CD4-positive, alpha-beta T cell treated with Interleukin-1 beta for 1 hour (primary cell): ENCODE measurements at regions not wholly inside any gene's neighbourhood (a gene's known extent, or its start where the extent isn't known, plus 50 kb on each side); places are given as distances from the start of the nearest gene placed in this dataset.
"Not testable (repeated sequence)": the region's sequence is repeated elsewhere in the genome, so short reads cannot be mapped to it uniquely, and the experiment has no call there.

Experiments used
- DNase-seq, 2 donors: peaks; one replicate each; pipeline ENCODE4 v3.0.0-alpha.2; 2020 to 2022

- no peak for DNase-seq
Observed at GRCh38 chr13:83086088-83086487, 796.2 kb downstream of the SLITRK1 start.

GRCh38 chr13:83085186-83085900 is 796.9 kb downstream of the SLITRK1 start:
- no peak for DNase-seq

GRCh38 chr13:83077499-83077898 is 804.8 kb downstream of the SLITRK1 start:
- no peak for DNase-seq

GRCh38 chr13:83073930-83074329 is 808.3 kb downstream of the SLITRK1 start:
- DNase-seq = not testable (repeated sequence)

- no peak for DNase-seq
Observed at GRCh38 chr13:83065108-83065507, 817.2 kb downstream of the SLITRK1 start.

GRCh38 chr13:83057119-83057518 is 825.2 kb downstream of the SLITRK1 start:
- DNase-seq = no peak

- DNase-seq = no peak
Observed at GRCh38 chr13:83056269-83056668, 826.0 kb downstream of the SLITRK1 start.

- no peak for DNase-seq
Observed at GRCh38 chr13:83048419-83048818, 833.9 kb downstream of the SLITRK1 start.

GRCh38 chr13:83024955-83025594 is 857.2 kb downstream of the SLITRK1 start:
- no peak for DNase-seq

- no peak for DNase-seq
Observed at GRCh38 chr13:83024232-83024631, 858.0 kb downstream of the SLITRK1 start.

- no peak for DNase-seq
Observed at GRCh38 chr13:83019986-83020385, 862.3 kb downstream of the SLITRK1 start.

GRCh38 chr13:83009987-83010386 is 872.3 kb downstream of the SLITRK1 start:
- no peak for DNase-seq

- no peak for DNase-seq
Observed at GRCh38 chr13:83008212-83008929, 873.9 kb downstream of the SLITRK1 start.

- no peak for DNase-seq
Observed at GRCh38 chr13:83007226-83007625, 875.0 kb downstream of the SLITRK1 start.

- DNase-seq = no peak
Observed at GRCh38 chr13:83003185-83003584, 879.1 kb downstream of the SLITRK1 start.

GRCh38 chr13:82993417-82993816 is 888.9 kb downstream of the SLITRK1 start:
- DNase-seq = no peak

GRCh38 chr13:82976499-82976898 is 905.8 kb downstream of the SLITRK1 start:
- no peak for DNase-seq

GRCh38 chr13:82963226-82964099 is 918.8 kb downstream of the SLITRK1 start:
- DNase-seq = no peak

- no peak for DNase-seq
Observed at GRCh38 chr13:82962397-82962796, 919.9 kb downstream of the SLITRK1 start.

GRCh38 chr13:82961757-82962156 is 920.5 kb downstream of the SLITRK1 start:
- no peak for DNase-seq

GRCh38 chr13:82952336-82952735 is 929.9 kb downstream of the SLITRK1 start:
- DNase-seq = not testable (repeated sequence)

- no peak for DNase-seq
Observed at GRCh38 chr13:82947683-82948082, 934.6 kb downstream of the SLITRK1 start.

GRCh38 chr13:82947191-82947621 is 935.1 kb downstream of the SLITRK1 start:
- no peak for DNase-seq
